Neural progenitor cell (in vitro differentiated cells): ENCODE measurements at regions not wholly inside any gene's neighbourhood (a gene's known extent, or its start where the extent isn't known, plus 50 kb on each side); places are given as distances from the start of the nearest gene placed in this dataset.

Experiments used
- DNase-seq: peaks from one replicate; pipeline ENCODE4 v3.0.0-alpha.2; 2016; ENCODE audit warnings: low spot score
- H2AFZ ChIP-seq: fragments of 200-600 bp; sonication (generic); replicated peaks from 2 replicates; pipeline ENCODE4 v1.6.1; 2016; ENCODE audit warnings: antibody characterized with exemption
- H3F3A ChIP-seq: fragments of 200-600 bp; sonication (generic); 2 replicates; pipeline ENCODE4 v1.6.1; 2016; ENCODE audit warnings: antibody characterized with exemption, low read depth
- H3K27ac ChIP-seq: fragments of 200-600 bp; sonication (generic); 2 replicates; pipeline ENCODE4 v1.5.1; 2016; ENCODE audit warnings: mild to moderate bottlenecking
- H3K27me3 ChIP-seq: fragments of 200-600 bp; sonication (generic); 2 replicates; pipeline ENCODE4 v1.6.1; 2016; ENCODE audit warnings: mild to moderate bottlenecking, moderate library complexity
- H3K36me3 ChIP-seq: fragments of 200-600 bp; sonication (generic); 2 replicates; pipeline ENCODE4 v1.5.1; 2016
- H3K4me1 ChIP-seq: fragments of 200-600 bp; sonication (generic); 2 replicates; pipeline ENCODE4 v1.6.1; 2016; ENCODE audit warnings: mixed run types
- H3K4me2 ChIP-seq: fragments of 200-600 bp; sonication (generic); 2 replicates; pipeline ENCODE4 v1.6.1; 2016
- H3K4me3 ChIP-seq: fragments of 200-600 bp; sonication (generic); 2 replicates; pipeline ENCODE4 v1.5.1; 2016
- H3K79me2 ChIP-seq: fragments of 200-600 bp; sonication (generic); 2 replicates; pipeline ENCODE4 v1.6.1; 2016; ENCODE audit warnings: low read depth
- H3K9ac ChIP-seq: fragments of 200-600 bp; sonication (generic); 2 replicates; pipeline ENCODE4 v1.6.1; 2016
- H3K9me3 ChIP-seq: fragments of 200-600 bp; sonication (generic); 2 replicates; pipeline ENCODE4 v1.5.1; 2016; ENCODE audit warnings: low read depth
- H4K20me1 ChIP-seq: fragments of 200-600 bp; sonication (generic); 2 replicates; pipeline ENCODE4 v1.6.1; 2016; ENCODE audit warnings: low read depth
- H3K27ac Mint-ChIP-seq: 3 replicates; pipeline ENCODE4 v1.8.0; 2021; ENCODE audit warnings: mixed read lengths
- H3K27me3 Mint-ChIP-seq: 2 replicates; pipeline ENCODE4 v1.8.0; 2022; ENCODE audit warnings: low read depth, mild to moderate bottlenecking, inconsistent platforms, moderate library complexity, mixed read lengths; ENCODE audit not compliant: insufficient read depth
- H3K36me3 Mint-ChIP-seq: 3 replicates; pipeline ENCODE4 v1.8.0; 2021; ENCODE audit warnings: mixed read lengths
- H3K4me1 Mint-ChIP-seq: 3 replicates; pipeline ENCODE4 v1.8.0; 2021; ENCODE audit warnings: mixed read lengths
- H3K4me3 Mint-ChIP-seq: 3 replicates; pipeline ENCODE4 v1.8.0; 2021; ENCODE audit warnings: mild to moderate bottlenecking, moderate library complexity, mixed read lengths
- H3K9me3 Mint-ChIP-seq: 3 replicates; pipeline ENCODE4 v1.8.0; 2020; ENCODE audit warnings: mixed read lengths
- EZH2 ChIP-seq: fragments of 200-600 bp; sonication (generic); IDR thresholded peaks from 2 replicates; pipeline ENCODE4 v1.6.1; 2017; ENCODE audit warnings: antibody characterized with exemption, mild to moderate bottlenecking, moderate library complexity
- EZH2phosphoT487 ChIP-seq: fragments of 200-600 bp; sonication (generic); IDR thresholded peaks from 2 replicates; pipeline ENCODE4 v1.6.1; 2017; ENCODE audit warnings: antibody characterized with exemption
- TF ChIP-seq, protein P1 (sequence below): fragments of 200-600 bp; sonication (generic); IDR thresholded peaks from 2 replicates; pipeline ENCODE4 v1.5.1; 2017; ENCODE audit warnings: antibody characterized with exemption, mild to moderate bottlenecking

DNA sequence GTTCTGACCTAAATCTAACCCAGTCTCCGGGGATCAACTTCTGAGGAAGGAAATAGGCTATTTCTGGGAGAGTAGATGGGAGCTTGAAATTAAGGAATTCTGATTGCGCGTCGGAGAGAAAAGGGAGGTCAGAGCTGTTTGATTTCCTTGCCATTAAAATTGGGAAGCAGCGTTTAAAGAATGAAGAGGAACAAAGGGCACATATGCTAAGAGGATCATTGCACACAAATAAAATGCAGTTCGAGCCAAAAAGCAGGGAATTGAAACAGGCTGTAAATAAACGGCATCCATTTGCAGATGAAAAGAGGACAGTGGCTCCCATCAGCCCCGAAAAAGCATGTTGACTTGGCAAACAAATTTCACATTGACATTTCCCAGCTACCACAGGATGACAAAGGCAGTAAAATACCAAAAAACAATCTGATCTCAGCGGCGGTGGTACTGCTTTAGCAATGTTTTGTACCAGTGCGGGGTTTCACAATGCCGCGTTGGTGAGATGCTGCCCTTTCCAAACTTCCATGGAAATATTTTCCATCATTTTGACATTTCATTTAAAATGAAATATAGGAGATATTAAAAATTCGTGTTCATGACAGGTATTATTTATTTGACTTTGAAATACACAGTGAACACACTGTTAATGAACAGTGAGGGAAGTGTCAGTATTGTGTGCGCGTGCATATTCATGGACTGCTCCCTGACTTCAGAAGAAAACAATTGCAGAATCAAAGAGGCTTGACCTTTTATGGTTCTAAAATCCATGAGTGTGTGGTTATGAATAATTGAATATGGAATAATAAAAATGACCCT lies 108.8 kb downstream of the SQOR start:
- Histone ChIP-seq H3F3A (no peaks in the 10 kb centered on the region), H3K4me1 (peaks cover 4% of the 10 kb centered on the region), H3K9me3 (no peaks in the 10 kb centered on the region), H3K79me2 (no peaks in the 10 kb centered on the region), H3K4me2 (no peak overlapping the region), H3K36me3 (no peaks in the 10 kb centered on the region), H3K27me3 (no peaks in the 10 kb centered on the region), H3K27ac (no peak overlapping the region), H3K4me3 (no peak overlapping the region), H4K20me1 (no peaks in the 10 kb centered on the region), H3K9ac (no peak overlapping the region), H2AFZ (no peak overlapping the region)
- H3K27ac Mint-ChIP-seq = no peak overlapping the region
- TF ChIP-seq EZH2 = no peak
- TF ChIP-seq, protein P1, sequence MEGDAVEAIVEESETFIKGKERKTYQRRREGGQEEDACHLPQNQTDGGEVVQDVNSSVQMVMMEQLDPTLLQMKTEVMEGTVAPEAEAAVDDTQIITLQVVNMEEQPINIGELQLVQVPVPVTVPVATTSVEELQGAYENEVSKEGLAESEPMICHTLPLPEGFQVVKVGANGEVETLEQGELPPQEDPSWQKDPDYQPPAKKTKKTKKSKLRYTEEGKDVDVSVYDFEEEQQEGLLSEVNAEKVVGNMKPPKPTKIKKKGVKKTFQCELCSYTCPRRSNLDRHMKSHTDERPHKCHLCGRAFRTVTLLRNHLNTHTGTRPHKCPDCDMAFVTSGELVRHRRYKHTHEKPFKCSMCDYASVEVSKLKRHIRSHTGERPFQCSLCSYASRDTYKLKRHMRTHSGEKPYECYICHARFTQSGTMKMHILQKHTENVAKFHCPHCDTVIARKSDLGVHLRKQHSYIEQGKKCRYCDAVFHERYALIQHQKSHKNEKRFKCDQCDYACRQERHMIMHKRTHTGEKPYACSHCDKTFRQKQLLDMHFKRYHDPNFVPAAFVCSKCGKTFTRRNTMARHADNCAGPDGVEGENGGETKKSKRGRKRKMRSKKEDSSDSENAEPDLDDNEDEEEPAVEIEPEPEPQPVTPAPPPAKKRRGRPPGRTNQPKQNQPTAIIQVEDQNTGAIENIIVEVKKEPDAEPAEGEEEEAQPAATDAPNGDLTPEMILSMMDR = no peak
- no peak for TF ChIP-seq EZH2phosphoT487
- peaks cover 3% of the 10 kb centered on the region for H3K4me1 Mint-ChIP-seq
- no peak for DNase-seq
- no peak overlapping the region for H3K4me3 Mint-ChIP-seq
- peaks cover 3% of the 10 kb centered on the region for H3K9me3 Mint-ChIP-seq
- H3K27me3 Mint-ChIP-seq = peaks cover 4% of the 10 kb centered on the region
- peaks cover 4% of the 10 kb centered on the region for H3K36me3 Mint-ChIP-seq

DNA sequence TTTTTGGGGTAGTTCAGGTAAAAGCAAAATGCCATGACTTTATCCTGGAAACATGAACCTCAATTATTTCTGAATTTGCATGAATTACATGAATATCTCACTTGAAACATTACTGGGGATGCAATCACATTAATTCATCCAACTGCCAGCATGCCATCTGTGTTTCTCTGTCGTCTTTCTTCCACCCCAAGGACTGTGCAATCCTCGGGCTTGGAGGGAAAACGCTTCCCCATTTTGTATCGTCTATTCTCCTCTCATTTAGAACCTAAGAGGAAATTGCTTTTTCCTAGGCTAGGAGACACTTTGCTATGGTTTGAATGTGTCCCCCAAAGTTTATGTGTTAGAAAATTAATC lies 109.4 kb downstream of the SQOR start:
- Histone ChIP-seq H3K36me3 (no peaks in the 10 kb centered on the region), H3K27me3 (no peaks in the 10 kb centered on the region), H2AFZ (no peak overlapping the region), H3K4me1 (peaks cover 4% of the 10 kb centered on the region), H3K9me3 (no peaks in the 10 kb centered on the region), H4K20me1 (no peaks in the 10 kb centered on the region), H3K9ac (no peak overlapping the region), H3K4me3 (no peak overlapping the region), H3K4me2 (no peak overlapping the region), H3F3A (no peaks in the 10 kb centered on the region), H3K79me2 (no peaks in the 10 kb centered on the region), H3K27ac (no peak overlapping the region)
- DNase-seq = no peak
- H3K27ac Mint-ChIP-seq = no peak overlapping the region
- H3K4me1 Mint-ChIP-seq = peaks cover 3% of the 10 kb centered on the region
- no peak overlapping the region for H3K4me3 Mint-ChIP-seq
- H3K36me3 Mint-ChIP-seq = peaks cover 4% of the 10 kb centered on the region
- TF ChIP-seq, protein P1 = no peak
- TF ChIP-seq EZH2phosphoT487 (no peak), EZH2 (no peak)
- peaks cover 4% of the 10 kb centered on the region for H3K27me3 Mint-ChIP-seq
- H3K9me3 Mint-ChIP-seq = peaks cover 3% of the 10 kb centered on the region

DNA sequence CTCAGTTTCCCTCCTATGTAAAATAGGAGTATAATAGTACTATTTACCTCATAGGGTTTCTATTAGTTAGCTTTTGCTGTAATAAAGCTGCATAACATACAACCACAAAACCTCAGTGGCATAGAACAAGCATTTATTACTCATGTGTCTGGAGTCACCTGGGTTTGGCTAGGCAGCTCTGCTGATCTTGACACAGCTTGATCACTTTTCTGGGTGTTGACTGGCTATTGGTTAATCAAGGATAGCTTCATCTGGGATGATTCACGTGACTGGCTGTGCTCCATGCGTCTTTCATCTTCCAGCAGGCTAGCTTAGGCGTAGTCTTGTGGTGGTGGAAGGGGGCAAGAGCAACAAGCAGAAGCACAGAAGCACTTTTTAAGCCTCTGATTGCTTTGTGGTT lies 112.6 kb downstream of the SQOR start:
- H3K4me3 Mint-ChIP-seq = no peak overlapping the region
- peaks cover 4% of the 10 kb centered on the region for H3K36me3 Mint-ChIP-seq
- TF ChIP-seq, protein P1 = no peak
- no peak overlapping the region for H2AFZ ChIP-seq
- DNase-seq = no peak
- no peak overlapping the region for H3K27ac ChIP-seq
- no peaks in the 10 kb centered on the region for H3K9me3 Mint-ChIP-seq
- H3K9me3 ChIP-seq = no peaks in the 10 kb centered on the region
- no peak overlapping the region for H3K9ac ChIP-seq
- no peak overlapping the region for H3K4me2 ChIP-seq
- H3K27ac Mint-ChIP-seq = no peak overlapping the region
- peaks cover 4% of the 10 kb centered on the region for H3K27me3 Mint-ChIP-seq
- H3K27me3 ChIP-seq = no peaks in the 10 kb centered on the region
- H3K4me3 ChIP-seq = no peak overlapping the region
- no peaks in the 10 kb centered on the region for H3K36me3 ChIP-seq
- H3K4me1 ChIP-seq = peaks cover 4% of the 10 kb centered on the region
- no peaks in the 10 kb centered on the region for H4K20me1 ChIP-seq
- no peaks in the 10 kb centered on the region for H3F3A ChIP-seq
- H3K4me1 Mint-ChIP-seq = peaks cover 3% of the 10 kb centered on the region
- no peaks in the 10 kb centered on the region for H3K79me2 ChIP-seq
